Fibroblast of the conjunctiva (primary cell): ENCODE measurements at regions not wholly inside any gene's neighbourhood (a gene's known extent, or its start where the extent isn't known, plus 50 kb on each side); places are given as distances from the start of the nearest gene placed in this dataset.

Experiments
- DNase-seq: peaks from one replicate; pipeline ENCODE4 v3.0.0-alpha.2; 2010; ENCODE audit warnings: low read depth

DNA sequence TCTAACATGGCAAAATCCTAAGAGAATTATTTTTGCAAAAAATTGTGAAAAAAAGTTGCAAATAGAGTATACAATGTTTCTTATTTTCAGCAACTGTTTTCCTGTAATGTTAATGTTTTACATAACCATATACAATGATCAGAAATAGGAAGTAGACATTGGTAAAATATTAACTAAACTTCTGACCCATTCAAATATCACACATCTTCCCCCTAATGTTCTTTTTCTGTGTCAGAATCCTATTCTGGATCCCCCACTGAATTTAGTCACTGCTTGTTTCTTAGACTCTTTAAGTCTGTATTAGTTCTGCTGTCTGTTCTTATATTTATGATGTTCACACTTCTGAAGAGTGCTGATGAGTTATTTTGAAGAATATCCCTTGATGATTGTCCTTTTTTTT, 62.0 kb downstream of the HFE start:
- DNase-seq: no peak

- no peak for DNase-seq
Measured at GRCh38 chr6:26152226-26153101, 65.2 kb downstream of the HFE start.

DNA sequence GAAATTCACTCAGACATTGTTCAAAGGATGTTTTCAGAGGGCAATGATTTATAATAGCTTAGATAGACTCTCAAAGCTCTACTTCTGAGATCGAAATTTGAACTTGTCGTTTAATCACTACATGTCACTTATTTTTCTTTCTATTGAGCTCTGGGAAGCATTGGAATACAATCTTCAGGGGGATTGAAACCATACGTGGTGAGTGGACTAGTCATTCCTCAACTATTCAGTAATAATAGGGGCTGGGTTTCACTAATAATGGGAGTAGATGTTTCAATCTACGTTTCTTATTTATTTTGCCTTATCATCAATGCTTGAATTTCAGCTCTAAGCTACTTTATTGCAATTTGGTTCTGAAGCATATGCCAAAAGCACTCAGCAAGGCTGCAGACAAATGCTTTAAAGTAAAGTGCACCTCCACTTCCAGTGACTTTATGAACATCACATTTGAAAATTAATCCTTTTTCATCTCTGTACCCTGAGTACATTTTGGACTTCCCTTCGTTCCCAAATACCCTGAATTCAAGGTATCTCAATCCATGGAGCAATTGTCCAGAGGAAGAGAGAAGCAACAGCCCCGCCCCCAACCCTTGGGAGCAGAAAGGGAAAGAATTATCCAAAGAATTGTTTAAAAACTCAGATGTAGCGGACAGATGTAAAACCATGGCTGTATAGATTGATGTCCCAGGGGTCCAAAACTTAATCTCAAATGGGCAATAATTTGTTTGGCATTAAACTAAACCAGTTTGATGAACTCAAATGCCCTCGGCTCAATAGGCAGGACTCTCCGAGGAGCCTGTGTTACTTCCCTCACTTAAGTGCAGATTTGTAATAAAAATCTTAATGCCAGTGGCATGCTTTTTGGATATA, 68.1 kb downstream of the HFE start:
- DNase-seq: no peak

GRCh38 chr6:26156105-26156849, 69.0 kb downstream of the HFE start:
- DNase-seq: peak; percentile 83

- DNase-seq: no peak
Measured at GRCh38 chr6:26156850-26157250, 69.6 kb downstream of the HFE start.

DNA sequence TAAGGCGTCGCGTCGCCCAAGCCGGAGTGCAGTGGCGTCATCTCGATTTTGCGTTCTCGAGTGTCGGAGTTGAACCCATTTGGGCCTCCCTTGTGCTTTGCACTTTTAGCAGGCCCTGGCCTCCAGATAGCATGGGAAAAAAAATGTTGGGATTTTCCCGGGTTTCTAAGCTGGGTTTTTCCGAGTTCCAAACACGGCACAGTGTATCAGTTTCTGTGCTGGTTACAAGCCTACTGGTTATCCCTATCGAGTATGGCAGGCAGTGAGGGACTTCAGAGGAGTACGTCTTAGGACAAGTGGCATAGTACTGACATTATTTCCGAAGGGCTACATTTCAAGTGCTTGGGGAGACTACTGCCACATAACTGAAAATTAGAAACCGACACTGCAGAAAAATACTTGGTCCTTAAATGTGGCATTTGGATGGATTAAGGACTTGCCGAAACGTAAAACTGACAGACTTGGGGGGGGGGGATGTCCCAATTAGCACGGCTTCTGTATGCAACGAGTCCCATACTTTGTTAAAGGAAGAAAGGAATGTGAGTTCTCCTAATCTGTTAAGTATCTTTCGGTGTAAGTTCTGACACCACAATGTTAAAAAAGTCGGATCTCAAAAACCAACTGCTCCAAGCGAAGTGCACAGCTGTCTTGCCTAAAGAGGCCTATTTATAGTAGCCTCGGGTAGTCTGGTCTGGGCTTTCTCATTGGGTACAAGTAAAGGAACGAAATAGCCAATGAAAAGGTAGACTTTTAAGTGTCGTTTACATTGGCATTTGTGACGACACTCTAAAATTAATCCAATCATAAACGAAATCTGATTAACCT, 70.2 kb downstream of the HFE start:
- peak; percentile 98 for DNase-seq

DNA sequence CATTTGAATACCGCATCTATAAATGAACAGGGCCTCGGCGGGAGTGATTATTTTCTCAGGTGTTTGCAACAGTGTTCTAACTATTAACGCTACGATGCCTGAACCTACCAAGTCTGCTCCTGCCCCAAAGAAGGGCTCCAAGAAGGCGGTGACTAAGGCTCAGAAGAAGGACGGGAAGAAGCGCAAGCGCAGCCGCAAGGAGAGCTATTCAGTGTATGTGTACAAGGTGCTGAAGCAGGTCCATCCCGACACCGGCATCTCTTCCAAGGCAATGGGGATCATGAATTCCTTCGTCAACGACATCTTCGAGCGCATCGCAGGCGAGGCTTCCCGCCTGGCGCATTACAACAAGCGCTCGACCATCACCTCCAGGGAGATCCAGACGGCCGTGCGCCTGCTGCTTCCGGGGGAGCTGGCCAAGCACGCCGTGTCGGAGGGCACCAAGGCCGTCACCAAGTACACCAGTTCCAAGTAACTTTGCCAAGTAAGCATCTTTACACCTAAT, 70.9 kb downstream of the HFE start:
- DNase-seq: no peak

- DNase-seq: no peak
Measured at GRCh38 chr6:26158581-26159356, 71.5 kb downstream of the HFE start.

- no peak for DNase-seq
Measured at GRCh38 chr6:26159357-26160273, 72.4 kb downstream of the HFE start.

GRCh38 chr6:26161322-26161721, 74.1 kb downstream of the HFE start:
- no peak for DNase-seq

GRCh38 chr6:26162399-26162798, 75.2 kb downstream of the HFE start:
- DNase-seq: no peak

DNA sequence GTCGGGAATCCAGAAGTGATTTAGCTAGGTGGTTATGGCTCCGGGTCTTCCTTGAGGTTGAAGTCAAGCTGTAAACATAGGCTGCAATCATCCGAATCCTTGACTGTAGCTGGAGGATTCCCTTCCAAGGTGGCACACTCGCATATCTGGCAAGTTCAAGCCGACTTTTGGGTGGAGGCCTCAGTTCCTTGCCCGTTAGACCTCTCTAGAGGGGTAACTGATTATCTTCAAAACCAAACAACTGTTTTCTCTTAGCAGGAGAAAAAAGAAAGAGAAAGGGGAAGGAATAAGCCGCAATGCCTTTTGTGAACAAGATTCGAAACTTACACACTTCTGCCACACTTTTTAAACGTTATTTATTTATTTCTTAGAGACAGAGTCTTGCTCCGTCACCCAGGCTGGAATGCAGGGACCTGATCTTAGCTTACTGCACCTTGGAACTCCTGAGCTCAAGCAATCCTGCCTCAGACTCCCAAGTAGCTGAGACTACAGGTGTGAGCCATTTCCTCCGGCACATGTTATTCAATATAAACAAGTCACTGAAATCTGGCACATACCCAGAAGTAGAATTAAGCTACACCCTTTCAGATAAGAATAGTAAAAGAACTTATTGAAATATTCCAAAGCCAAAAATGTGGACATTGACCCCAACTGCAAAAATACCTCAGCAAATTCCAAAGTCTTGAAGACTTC, 76.3 kb downstream of the HFE start:
- DNase-seq: no peak

- DNase-seq: no peak
Measured at GRCh38 chr6:26164120-26164505, 76.9 kb downstream of the HFE start.

DNA sequence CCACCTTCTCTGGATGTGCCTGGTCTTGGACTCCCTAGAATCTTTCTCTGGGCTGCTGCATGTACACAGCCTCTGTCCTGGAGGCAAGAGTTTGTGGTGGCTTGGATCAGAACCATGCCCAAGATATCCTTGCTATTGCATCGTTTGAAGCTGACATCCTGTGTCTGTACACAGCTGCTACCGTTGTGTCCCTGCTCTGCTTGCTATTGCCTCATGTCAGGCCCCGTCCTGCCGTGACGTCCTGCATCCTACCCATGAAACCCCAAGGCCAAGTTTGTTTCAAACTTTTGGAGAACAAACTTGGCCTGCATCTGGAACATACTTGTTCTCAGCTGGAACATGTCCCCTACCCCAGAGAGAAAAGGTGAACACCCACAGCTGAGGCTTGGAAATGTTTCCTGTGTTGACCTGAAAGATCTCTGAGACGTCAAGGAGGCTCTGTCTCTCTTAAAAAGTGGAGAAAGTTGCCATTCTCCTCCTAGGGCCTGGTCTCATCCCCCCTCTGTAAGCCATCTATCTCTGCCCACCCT, 78.1 kb downstream of the HFE start:
- no peak for DNase-seq

- no peak for DNase-seq
Measured at GRCh38 chr6:26170181-26170580, 83.0 kb downstream of the HFE start.

GRCh38 chr6:26170951-26171841, 84.0 kb downstream of the HFE start:
- no peak for DNase-seq

GRCh38 chr6:26172608-26172968, 85.4 kb downstream of the HFE start:
- no peak for DNase-seq

- DNase-seq: no peak
Measured at GRCh38 chr6:26173836-26174145, 86.6 kb downstream of the HFE start.
